ENCODE measurements at regions not wholly inside any gene's neighbourhood (a gene's known extent, or its start where the extent isn't known, plus 50 kb on each side); places are given as distances from the start of the nearest gene placed in this dataset.

GRCh38 chr5:4866817-4867216, 273.3 kb upstream of the ADAMTS16 start:
- TF ChIP-seq POLR2A (IDR thresholded peaks at IDR 0.05) (no peak), CTCF (IDR thresholded peaks at IDR 0.05) (no peak)
